Liver (tissue), 8 donors: ENCODE measurements at regions not wholly inside any gene's neighbourhood (a gene's known extent, or its start where the extent isn't known, plus 50 kb on each side); places are given as distances from the start of the nearest gene placed in this dataset.
"Not testable (repeated sequence)": the region's sequence is repeated elsewhere in the genome, so short reads cannot be mapped to it uniquely, and the experiment has no call there.

Source experiments
- DNase-seq: peaks from one replicate; pipeline ENCODE4 v3.0.0-alpha.2; 2017; ENCODE audit warnings: low spot score
- H3K27ac ChIP-seq, 2 donors: one replicate each; pipeline ENCODE4 v1.7.0; 2013; ENCODE audit warnings: inconsistent platforms in 2 of 2, low read length in 2 of 2, control low read depth in 1 of 2, low read depth in 1 of 2, mild to moderate bottlenecking in 1 of 2
- H3K27me3 ChIP-seq, 4 donors: one replicate each; pipeline versions ENCODE4 v1.6.1 to v1.7.0; 2013; ENCODE audit warnings: low read length in 3 of 4, inconsistent platforms in 1 of 4, mild to moderate bottlenecking in 1 of 4, moderate library complexity in 1 of 4; ENCODE audit not compliant: control insufficient read depth in 4 of 4, insufficient read depth in 4 of 4
- H3K36me3 ChIP-seq, 4 donors: one replicate each; pipeline versions ENCODE4 v1.6.1 to v1.7.0; 2013; ENCODE audit warnings: low read length in 3 of 4, mild to moderate bottlenecking in 3 of 4, low read depth in 1 of 4, moderate library complexity in 1 of 4; ENCODE audit not compliant: control insufficient read depth in 4 of 4, insufficient read depth in 3 of 4
- H3K4me1 ChIP-seq, 4 donors: one replicate each; pipeline versions ENCODE4 v1.6.1 to v1.7.0; 2013; ENCODE audit warnings: low read length in 3 of 4, mild to moderate bottlenecking in 3 of 4, moderate library complexity in 1 of 4; ENCODE audit not compliant: control insufficient read depth in 4 of 4, insufficient read depth in 4 of 4
- H3K4me3 ChIP-seq, 3 donors: one replicate each; pipeline versions ENCODE4 v1.6.1 to v1.7.0; 2013; ENCODE audit warnings: low read length in 3 of 3, control low read depth in 1 of 3, low read depth in 1 of 3, mild to moderate bottlenecking in 1 of 3
- H3K9ac ChIP-seq, 2 donors: one replicate each; pipeline ENCODE4 v1.7.0; 2013; ENCODE audit warnings: low read length in 2 of 2, mild to moderate bottlenecking in 2 of 2, moderate library complexity in 2 of 2, control low read depth in 1 of 2, low read depth in 1 of 2
- H3K9me3 ChIP-seq, 4 donors: one replicate each; pipeline versions ENCODE4 v1.6.1 to v1.7.0; 2013; ENCODE audit warnings: low read length in 3 of 4; ENCODE audit not compliant: control insufficient read depth in 4 of 4
- ATF3 ChIP-seq: IDR thresholded peaks from 2 replicates; pipeline ENCODE4 v1.6.1; 2016; ENCODE audit warnings: antibody characterized with exemption
- CTCF ChIP-seq: fragments of 150-350 bp; IDR thresholded peaks from 2 replicates; pipeline ENCODE4 v1.5.1; 2017; ENCODE audit warnings: improper control_type of control experiment, low read depth, low read length; ENCODE audit not compliant: missing input control
- EGR1 ChIP-seq, 2 donors: IDR thresholded peaks; 2 replicates each; pipeline ENCODE4 v1.6.1; 2016 to 2018; ENCODE audit warnings: antibody characterized with exemption in 2 of 2, low read depth in 2 of 2
- FOXA1 ChIP-seq: IDR thresholded peaks from 2 replicates; pipeline ENCODE4 v1.6.1; 2016; ENCODE audit warnings: antibody characterized with exemption
- FOXA2 ChIP-seq: IDR thresholded peaks from 2 replicates; pipeline ENCODE4 v1.6.1; 2016; ENCODE audit warnings: antibody characterized with exemption
- GABPA ChIP-seq, 2 donors: IDR thresholded peaks in 1 of 2; conservative IDR thresholded peaks in 1 of 2; 2 replicates each; pipeline ENCODE4 v1.6.1; 2016; ENCODE audit warnings: antibody characterized with exemption in 2 of 2, mild to moderate bottlenecking in 1 of 2, moderate library complexity in 1 of 2
- HNF4A ChIP-seq, 2 donors: conservative IDR thresholded peaks; 2 replicates each; pipeline ENCODE4 v1.6.1; 2016; ENCODE audit warnings: antibody characterized with exemption in 2 of 2, mild to moderate bottlenecking in 2 of 2
- HNF4G ChIP-seq: IDR thresholded peaks from 2 replicates; pipeline ENCODE4 v1.6.1; 2016; ENCODE audit warnings: antibody characterized with exemption
- JUND ChIP-seq, 2 donors: IDR thresholded peaks; 2 replicates each; pipeline ENCODE4 v1.6.1; 2016; ENCODE audit warnings: antibody characterized with exemption in 2 of 2
- NR2F2 ChIP-seq: IDR thresholded peaks from 2 replicates; pipeline ENCODE4 v1.6.1; 2016; ENCODE audit warnings: antibody characterized with exemption
- RAD21 ChIP-seq, 2 donors: IDR thresholded peaks; 2 replicates each; pipeline ENCODE4 v1.6.1; 2016; ENCODE audit warnings: antibody characterized with exemption in 2 of 2, mild to moderate bottlenecking in 2 of 2
- RXRA ChIP-seq, 2 donors: IDR thresholded peaks; 2 replicates each; pipeline ENCODE4 v1.6.1; 2017 to 2018; ENCODE audit warnings: antibody characterized with exemption in 2 of 2, mild to moderate bottlenecking in 1 of 2
- SP1 ChIP-seq: IDR thresholded peaks from 2 replicates; pipeline ENCODE4 v1.6.1; 2018; ENCODE audit warnings: antibody characterized with exemption, mild to moderate bottlenecking
- TAF1 ChIP-seq: conservative IDR thresholded peaks from 2 replicates; pipeline ENCODE4 v1.6.1; 2016; ENCODE audit warnings: antibody characterized with exemption, mild to moderate bottlenecking
- YY1 ChIP-seq: IDR thresholded peaks from 2 replicates; pipeline ENCODE4 v1.6.1; 2016; ENCODE audit warnings: antibody characterized with exemption, mild to moderate bottlenecking
- ZBTB33 ChIP-seq: IDR thresholded peaks from 2 replicates; pipeline ENCODE4 v1.6.1; 2016; ENCODE audit warnings: antibody characterized with exemption
- WGBS: extraction: QIAGEN DNeasy Blood & Tissue Kit; methylation state at CpG from one replicate; pipeline ENCODE4 v1.1.7; 2013; 5-methylcytosine and 5-hydroxymethylcytosine counted together
- TF ChIP-seq, protein P1 (sequence below): IDR thresholded peaks from 2 replicates; pipeline ENCODE4 v1.6.1; 2016; ENCODE audit warnings: antibody characterized with exemption, mild to moderate bottlenecking
- TF ChIP-seq, protein P2 (sequence below): IDR thresholded peaks from 2 replicates; pipeline ENCODE4 v1.6.1; 2016; ENCODE audit warnings: antibody characterized with exemption
- donor health status: healthy.
- donor health status: healthy.
- donor health status: healthy.
- donor health status: healthy.
- donor health status: healthy.

DNA sequence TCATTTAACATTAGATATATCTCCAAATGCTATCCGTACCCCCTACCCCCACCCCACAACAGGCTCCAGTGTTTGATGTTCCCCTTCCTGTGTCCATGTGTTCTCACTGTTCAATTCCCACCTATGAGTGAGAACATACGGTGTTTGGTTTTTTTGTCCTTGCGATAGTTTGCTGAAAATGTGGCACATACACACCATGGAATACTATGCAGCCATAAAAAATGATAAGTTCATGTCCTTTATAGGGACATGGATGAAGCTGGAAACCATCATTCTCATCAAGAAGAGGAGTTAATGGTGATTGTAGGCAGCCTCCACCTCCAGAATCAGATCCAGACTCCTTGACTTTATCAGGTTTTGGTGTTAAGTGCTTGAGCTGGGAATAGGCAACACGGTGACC, 261.1 kb downstream of the RCHY1 start:
- not testable (repeated sequence) for H3K9me3 ChIP-seq, H3K27ac ChIP-seq, H3K9ac ChIP-seq, H3K36me3 ChIP-seq, DNase-seq, H3K4me3 ChIP-seq, H3K4me1 ChIP-seq, H3K27me3 ChIP-seq
- 71% methylated on average over 4 of the region's 4 CpGs for WGBS

DNA sequence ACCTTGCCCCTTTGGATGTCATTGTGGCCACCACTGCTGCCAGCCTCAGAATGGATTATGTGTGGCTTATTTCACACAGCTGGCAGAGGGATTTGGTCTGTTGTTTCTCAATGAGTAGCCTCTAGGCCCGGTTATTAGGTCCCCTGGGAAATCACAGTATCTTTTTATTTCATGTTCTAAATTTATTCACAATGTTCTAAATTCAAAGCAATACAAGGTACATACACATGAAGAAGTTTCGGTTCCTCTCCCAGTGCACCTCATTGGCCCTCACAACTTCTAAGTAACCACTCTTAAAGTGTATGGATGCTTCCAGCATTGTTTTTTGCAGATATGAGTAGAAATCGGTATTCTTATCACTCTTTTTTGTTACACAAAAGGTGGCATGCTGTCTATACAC, 262.7 kb downstream of the RCHY1 start:
- no peak overlapping the region for H3K4me3 ChIP-seq
- peaks cover 0 to 2% (median 0%) of the 10 kb centered on the region in 4 donors for H3K27me3 ChIP-seq
- H3K36me3 ChIP-seq, result no peaks in the 10 kb centered on the region
- DNase-seq, result no peak
- no peaks in the 10 kb centered on the region for H3K4me1 ChIP-seq
- 87% methylated on average over 3 of the region's 3 CpGs for WGBS
- H3K9me3 ChIP-seq, result no peaks in the 10 kb centered on the region
- TF ChIP-seq HNF4G (no peak), ZBTB33 (no peak), CTCF (no peak), SP1 (no peak), RXRA (IDR thresholded peaks at IDR 0.05) (no peak), FOXA2 (no peak), ATF3 (no peak), HNF4A (conservative IDR thresholded peaks at IDR 0.05) (no peak), YY1 (no peak), FOXA1 (no peak), JUND (IDR thresholded peaks at IDR 0.05) (no peak), RAD21 (IDR thresholded peaks at IDR 0.05) (no peak), GABPA (IDR thresholded peaks at IDR 0.05 in 1 of 2, conservative IDR thresholded peaks at IDR 0.05 in 1 of 2) (no peak), TAF1 (no peak), NR2F2 (no peak), EGR1 (IDR thresholded peaks at IDR 0.05; ENCODE audit: low read depth in 2 of 2) (no peak)
- TF ChIP-seq, protein P1, sequence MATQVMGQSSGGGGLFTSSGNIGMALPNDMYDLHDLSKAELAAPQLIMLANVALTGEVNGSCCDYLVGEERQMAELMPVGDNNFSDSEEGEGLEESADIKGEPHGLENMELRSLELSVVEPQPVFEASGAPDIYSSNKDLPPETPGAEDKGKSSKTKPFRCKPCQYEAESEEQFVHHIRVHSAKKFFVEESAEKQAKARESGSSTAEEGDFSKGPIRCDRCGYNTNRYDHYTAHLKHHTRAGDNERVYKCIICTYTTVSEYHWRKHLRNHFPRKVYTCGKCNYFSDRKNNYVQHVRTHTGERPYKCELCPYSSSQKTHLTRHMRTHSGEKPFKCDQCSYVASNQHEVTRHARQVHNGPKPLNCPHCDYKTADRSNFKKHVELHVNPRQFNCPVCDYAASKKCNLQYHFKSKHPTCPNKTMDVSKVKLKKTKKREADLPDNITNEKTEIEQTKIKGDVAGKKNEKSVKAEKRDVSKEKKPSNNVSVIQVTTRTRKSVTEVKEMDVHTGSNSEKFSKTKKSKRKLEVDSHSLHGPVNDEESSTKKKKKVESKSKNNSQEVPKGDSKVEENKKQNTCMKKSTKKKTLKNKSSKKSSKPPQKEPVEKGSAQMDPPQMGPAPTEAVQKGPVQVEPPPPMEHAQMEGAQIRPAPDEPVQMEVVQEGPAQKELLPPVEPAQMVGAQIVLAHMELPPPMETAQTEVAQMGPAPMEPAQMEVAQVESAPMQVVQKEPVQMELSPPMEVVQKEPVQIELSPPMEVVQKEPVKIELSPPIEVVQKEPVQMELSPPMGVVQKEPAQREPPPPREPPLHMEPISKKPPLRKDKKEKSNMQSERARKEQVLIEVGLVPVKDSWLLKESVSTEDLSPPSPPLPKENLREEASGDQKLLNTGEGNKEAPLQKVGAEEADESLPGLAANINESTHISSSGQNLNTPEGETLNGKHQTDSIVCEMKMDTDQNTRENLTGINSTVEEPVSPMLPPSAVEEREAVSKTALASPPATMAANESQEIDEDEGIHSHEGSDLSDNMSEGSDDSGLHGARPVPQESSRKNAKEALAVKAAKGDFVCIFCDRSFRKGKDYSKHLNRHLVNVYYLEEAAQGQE, result no peak
- TF ChIP-seq, protein P2, sequence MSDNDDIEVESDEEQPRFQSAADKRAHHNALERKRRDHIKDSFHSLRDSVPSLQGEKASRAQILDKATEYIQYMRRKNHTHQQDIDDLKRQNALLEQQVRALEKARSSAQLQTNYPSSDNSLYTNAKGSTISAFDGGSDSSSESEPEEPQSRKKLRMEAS, result no peak
- H3K9ac ChIP-seq, result no peak overlapping the region
- H3K27ac ChIP-seq, result no peak overlapping the region
